ENCODE measurements at regions not wholly inside any gene's neighbourhood (a gene's known extent, or its start where the extent isn't known, plus 50 kb on each side); places are given as distances from the start of the nearest gene placed in this dataset.

- Histone ChIP-seq H3K4me3 (no peak overlapping the region), H3K27me3 (no peaks in the 10 kb centered on the region), H3K27ac (no peak overlapping the region), H3K9me3 (no peaks in the 10 kb centered on the region), H3K4me1 (no peaks in the 10 kb centered on the region), H3K36me3 (no peaks in the 10 kb centered on the region)
- no peak for TF ChIP-seq POLR2AphosphoS5 (IDR thresholded peaks at IDR 0.05)
- TF ChIP-seq EP300 (IDR thresholded peaks at IDR 0.05): no peak
- TF ChIP-seq CTCF (IDR thresholded peaks at IDR 0.05): no peak
- TF ChIP-seq POLR2A (IDR thresholded peaks at IDR 0.05): no peak
- no peak for DNase-seq
- WGBS, 2 donors: 80 to 83% methylated on average over 4 of the region's 4 CpGs
- no peak for ATAC-seq (ENCODE audit: low FRiP score in 2 of 2)
Observed at GRCh38 chr16:20181416-20181815, 107.7 kb upstream of the GPR139 start.

GRCh38 chr16:20178297-20178696 lies 104.6 kb upstream of the GPR139 start:
- no peak for DNase-seq
- WGBS, 2 donors: 76 to 80% methylated on average over 5 of the region's 5 CpGs

GRCh38 chr16:20175358-20175757 lies 101.7 kb upstream of the GPR139 start:
- Histone ChIP-seq H3K4me3 (no peak overlapping the region), H3K4me1 (no peaks in the 10 kb centered on the region), H3K27ac (no peak overlapping the region), H3K9me3 (no peaks in the 10 kb centered on the region), H3K36me3 (no peaks in the 10 kb centered on the region), H3K27me3 (no peaks in the 10 kb centered on the region)
- DNase-seq (no peak), ATAC-seq (ENCODE audit: low FRiP score in 2 of 2) (no peak)
- TF ChIP-seq CTCF (IDR thresholded peaks at IDR 0.05): no peak
- TF ChIP-seq POLR2AphosphoS5 (IDR thresholded peaks at IDR 0.05): no peak
- no peak for TF ChIP-seq POLR2A (IDR thresholded peaks at IDR 0.05)
- no peak for TF ChIP-seq EP300 (IDR thresholded peaks at IDR 0.05)
- WGBS, 2 donors: 33 to 34% methylated on average over 3 of the region's 3 CpGs

More at GRCh38 chr16:20178297-20178696, 104.6 kb upstream of the GPR139 start:
- ATAC-seq (ENCODE audit: low FRiP score in 2 of 2): no peak
- TF ChIP-seq POLR2A (IDR thresholded peaks at IDR 0.05) (no peak), CTCF (IDR thresholded peaks at IDR 0.05) (no peak), EP300 (IDR thresholded peaks at IDR 0.05) (no peak), POLR2AphosphoS5 (IDR thresholded peaks at IDR 0.05) (no peak)
- Histone ChIP-seq H3K4me3 (no peak overlapping the region), H3K27ac (no peak overlapping the region), H3K27me3 (no peaks in the 10 kb centered on the region), H3K36me3 (no peaks in the 10 kb centered on the region), H3K9me3 (no peaks in the 10 kb centered on the region), H3K4me1 (no peaks in the 10 kb centered on the region)

GRCh38 chr16:20167323-20167722 lies 93.6 kb upstream of the GPR139 start:
- Histone ChIP-seq H3K4me1 (no peaks in the 10 kb centered on the region), H3K9me3 (no peaks in the 10 kb centered on the region), H3K36me3 (no peaks in the 10 kb centered on the region), H3K4me3 (no peak overlapping the region), H3K27me3 (no peaks in the 10 kb centered on the region), H3K27ac (no peak overlapping the region)
- WGBS, 2 donors: 79 to 94% methylated on average over 1 of the region's 1 CpG
- TF ChIP-seq EP300 (IDR thresholded peaks at IDR 0.05): no peak
- no peak for TF ChIP-seq POLR2AphosphoS5 (IDR thresholded peaks at IDR 0.05)
- no peak for TF ChIP-seq CTCF (IDR thresholded peaks at IDR 0.05)
- no peak for TF ChIP-seq POLR2A (IDR thresholded peaks at IDR 0.05)
- no peak for ATAC-seq (ENCODE audit: low FRiP score in 2 of 2)
- no peak for DNase-seq

GRCh38 chr16:20166531-20167235 lies 93.0 kb upstream of the GPR139 start:
- Histone ChIP-seq H3K27me3 (no peaks in the 10 kb centered on the region), H3K9me3 (no peaks in the 10 kb centered on the region), H3K4me3 (no peak overlapping the region), H3K27ac (no peak overlapping the region), H3K36me3 (no peaks in the 10 kb centered on the region), H3K4me1 (no peaks in the 10 kb centered on the region)
- 83 to 87% methylated on average over 15 of the region's 15 CpGs for WGBS, 2 donors
- TF ChIP-seq CTCF (IDR thresholded peaks at IDR 0.05) (no peak), POLR2A (IDR thresholded peaks at IDR 0.05) (no peak), POLR2AphosphoS5 (IDR thresholded peaks at IDR 0.05) (no peak), EP300 (IDR thresholded peaks at IDR 0.05) (no peak)
- no peak for ATAC-seq (ENCODE audit: low FRiP score in 2 of 2)
- DNase-seq: no peak

Data from upper lobe of left lung (tissue), 6 donors.